Ishikawa (cell line): ENCODE measurements at regions not wholly inside any gene's neighbourhood (a gene's known extent, or its start where the extent isn't known, plus 50 kb on each side); places are given as distances from the start of the nearest gene placed in this dataset.

Source experiments
- CREB1 ChIP-seq: IDR thresholded peaks from 2 replicates; pipeline ENCODE4 v1.6.1; 2012; ENCODE audit warnings: low read depth
- EP300 ChIP-seq: IDR thresholded peaks from 2 replicates; pipeline ENCODE4 v1.6.1; 2012; ENCODE audit warnings: borderline replicate concordance
- FOXM1 ChIP-seq: IDR thresholded peaks from 2 replicates; pipeline ENCODE4 v1.6.1; 2012; ENCODE audit warnings: low read depth, borderline replicate concordance
- NFIC ChIP-seq: IDR thresholded peaks from 2 replicates; pipeline ENCODE4 v1.6.1; 2012
- RAD21 ChIP-seq: IDR thresholded peaks from 2 replicates; pipeline ENCODE4 v1.6.1; 2012; ENCODE audit warnings: low read depth
- REST ChIP-seq: IDR thresholded peaks from 2 replicates; pipeline ENCODE4 v1.6.1; 2012; ENCODE audit warnings: low read depth, mild to moderate bottlenecking
- TAF1 ChIP-seq: IDR thresholded peaks from 2 replicates; pipeline ENCODE4 v1.6.1; 2012; ENCODE audit warnings: low read depth, mild to moderate bottlenecking
- YY1 ChIP-seq: IDR thresholded peaks from 2 replicates; pipeline ENCODE4 v1.6.1; 2012; ENCODE audit warnings: low read depth

- TF ChIP-seq RAD21 (no peak), REST (no peak), NFIC (no peak), TAF1 (no peak), YY1 (no peak), FOXM1 (no peak), EP300 (no peak), CREB1 (no peak)
Measured at GRCh38 chr19:31205887-31206518, 143.2 kb downstream of the TSHZ3 start.
